C4-2B (cell line): ENCODE measurements at regions not wholly inside any gene's neighbourhood (a gene's known extent, or its start where the extent isn't known, plus 50 kb on each side); places are given as distances from the start of the nearest gene placed in this dataset.

Source experiments
- H3K27ac ChIP-seq: fragments of 450-650 bp; 2 replicates; pipeline ENCODE4 v1.5.1; 2017
- CTCF ChIP-seq: fragments of 450-650 bp; conservative IDR thresholded peaks from 2 replicates; pipeline ENCODE4 v1.5.1; 2017; ENCODE audit warnings: mild to moderate bottlenecking
- ZFX ChIP-seq: fragments of 450-650 bp; IDR thresholded peaks from 2 replicates; pipeline ENCODE4 v1.6.1; 2017

DNA sequence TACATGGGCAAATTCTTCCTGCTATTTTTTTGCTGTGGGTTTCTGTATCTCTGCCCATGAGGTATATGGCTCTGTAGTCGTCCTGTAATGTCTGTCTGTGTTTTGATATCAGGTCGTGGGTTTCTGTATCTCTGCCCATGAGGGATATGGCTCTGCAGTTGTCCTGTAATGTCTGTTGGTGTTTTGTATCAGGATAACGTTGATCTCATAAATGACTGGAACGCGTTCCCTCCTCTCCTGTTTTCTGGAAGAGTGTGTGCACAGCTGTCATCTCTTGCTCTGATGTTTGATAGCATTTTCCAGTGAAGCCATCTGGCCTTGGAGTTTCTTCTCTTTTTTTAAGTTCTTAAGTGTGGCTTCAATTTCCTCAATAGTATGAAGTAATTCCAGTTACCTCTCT, 57.2 kb downstream of the SOX1 start:
- H3K27ac ChIP-seq: no peak overlapping the region
- TF ChIP-seq ZFX (no peak), CTCF (no peak)

DNA sequence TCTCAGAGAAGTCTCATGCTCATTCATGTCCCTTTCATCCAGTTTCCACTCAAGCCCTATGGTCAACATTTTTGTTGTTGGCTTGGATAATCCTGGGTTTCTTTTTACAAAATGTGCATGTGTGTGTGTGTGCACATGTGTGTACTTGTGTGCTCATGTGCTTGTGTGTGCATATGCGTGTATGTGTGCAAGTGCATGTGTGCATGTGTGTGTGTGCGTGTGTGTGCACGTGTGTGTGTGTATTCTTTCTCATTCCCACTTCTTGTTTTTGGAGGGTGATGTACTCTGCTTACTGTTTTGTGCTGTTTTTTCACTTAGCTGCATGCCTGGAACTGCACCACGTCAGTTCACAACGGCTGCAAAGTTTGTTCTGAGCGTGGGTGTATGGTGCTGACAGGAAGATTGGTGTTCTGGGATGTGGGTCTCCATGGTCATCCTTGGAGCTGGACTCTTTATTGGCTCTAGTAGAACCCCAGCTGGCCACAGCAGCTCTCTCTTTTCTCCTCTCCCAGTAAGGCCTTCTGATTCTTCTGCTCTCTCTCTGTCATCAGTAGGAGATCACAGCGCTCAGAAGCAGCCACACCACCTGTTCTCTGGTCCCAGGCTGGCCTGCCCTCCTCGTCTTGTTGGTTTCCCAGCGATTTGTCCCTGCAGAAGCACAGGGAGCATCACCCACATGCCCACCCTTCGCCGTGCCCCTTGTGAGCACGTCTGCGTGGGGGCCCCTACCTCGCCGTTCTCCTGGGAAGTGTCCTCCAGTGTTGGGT, 60.8 kb downstream of the SOX1 start:
- TF ChIP-seq ZFX: no peak
- no peak for TF ChIP-seq CTCF
- no peak overlapping the region for H3K27ac ChIP-seq

DNA sequence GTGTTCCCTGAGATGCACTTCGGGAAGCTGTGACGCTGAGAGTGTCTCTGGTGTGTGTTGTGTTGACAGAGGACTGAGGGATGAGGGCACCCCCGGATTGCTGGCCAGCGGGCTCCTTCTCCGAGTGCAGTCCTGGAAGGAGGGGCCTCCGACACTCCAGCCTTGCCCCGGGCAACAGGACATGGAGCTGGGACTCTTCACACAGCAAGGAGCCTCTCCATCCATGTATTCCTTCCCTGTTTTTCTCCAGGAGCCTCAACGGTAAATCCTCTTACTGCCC, 61.3 kb downstream of the SOX1 start:
- no peak overlapping the region for H3K27ac ChIP-seq
- TF ChIP-seq ZFX: no peak
- no peak for TF ChIP-seq CTCF

DNA sequence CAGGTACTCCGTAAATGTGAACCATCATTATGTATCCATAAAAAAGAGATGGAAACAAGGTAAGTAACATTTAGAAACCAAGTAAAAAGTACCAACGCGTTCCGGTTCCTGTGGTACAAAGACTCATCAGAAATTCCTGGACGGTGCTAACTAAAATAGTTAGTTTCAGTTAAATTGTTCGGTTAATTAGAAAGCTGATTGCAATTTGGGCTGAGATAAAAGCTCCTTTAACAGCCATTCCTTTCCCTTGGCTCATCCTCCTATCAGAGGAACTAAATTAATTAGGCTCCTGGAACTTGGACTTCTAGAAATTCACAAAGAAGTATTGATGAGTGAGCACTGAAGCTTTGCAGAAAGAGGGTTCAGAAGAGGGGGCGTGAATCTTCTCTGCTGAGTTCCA, 63.5 kb downstream of the SOX1 start:
- no peak overlapping the region for H3K27ac ChIP-seq
- no peak for TF ChIP-seq CTCF
- TF ChIP-seq ZFX: no peak

DNA sequence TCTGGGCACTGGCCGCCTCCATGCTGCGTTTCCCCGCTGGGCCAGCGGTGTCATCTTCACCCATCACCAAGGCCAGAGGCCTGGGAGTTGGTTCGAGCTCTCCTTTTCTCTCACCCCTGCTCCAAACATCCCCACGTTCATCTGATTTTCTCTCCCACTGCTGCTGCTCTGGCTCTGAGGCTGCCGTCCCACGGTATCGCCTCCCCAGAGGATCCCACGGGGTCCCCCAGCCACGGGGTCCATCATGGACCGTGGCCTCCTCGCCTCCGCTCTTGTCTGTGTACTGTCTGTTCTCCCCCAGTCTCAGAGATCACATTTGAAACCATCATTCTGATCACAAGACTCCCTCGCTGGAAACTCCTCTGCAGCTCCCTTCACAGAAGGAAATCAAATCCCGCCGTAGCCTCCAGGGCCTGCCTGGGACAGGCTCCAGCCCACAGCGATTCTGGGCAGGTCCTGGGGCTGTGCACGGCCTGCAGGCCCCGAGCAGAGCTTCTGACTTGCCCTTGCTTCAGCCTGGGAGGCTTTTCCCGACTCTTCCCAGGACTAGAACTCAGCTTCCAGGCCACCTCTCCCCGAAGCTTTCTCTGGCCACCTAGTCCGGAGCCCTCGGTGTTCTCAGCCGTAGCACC, 64.2 kb downstream of the SOX1 start:
- TF ChIP-seq ZFX: no peak
- no peak for TF ChIP-seq CTCF
- no peak overlapping the region for H3K27ac ChIP-seq

DNA sequence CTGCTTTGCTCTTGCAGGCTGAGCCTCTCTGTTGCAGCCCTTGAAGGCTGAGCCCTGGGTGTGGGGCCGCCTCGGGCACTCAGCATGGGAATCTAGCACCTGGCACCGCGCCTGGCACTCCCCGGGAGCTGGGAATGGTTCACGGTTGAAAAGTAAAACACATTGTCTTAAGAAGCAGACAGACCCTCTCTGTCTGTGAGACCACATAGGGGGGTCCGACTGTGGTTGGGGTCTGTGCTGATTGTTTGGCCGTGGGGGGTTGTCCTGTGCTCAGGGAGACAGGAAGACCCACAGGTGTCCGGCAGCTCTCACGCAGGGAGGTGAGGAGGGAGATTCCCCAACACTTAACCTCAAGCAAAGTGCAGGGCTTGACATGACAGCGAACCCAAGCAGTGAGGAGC, 64.8 kb downstream of the SOX1 start:
- TF ChIP-seq CTCF (no peak), ZFX (no peak)
- no peak overlapping the region for H3K27ac ChIP-seq

GRCh38 chr13:112132142-112132541, 65.2 kb downstream of the SOX1 start:
- no peak overlapping the region for H3K27ac ChIP-seq
- TF ChIP-seq ZFX (no peak), CTCF (no peak)
